ENCODE measurements at regions not wholly inside any gene's neighbourhood (a gene's known extent, or its start where the extent isn't known, plus 50 kb on each side); places are given as distances from the start of the nearest gene placed in this dataset.
"Not testable (repeated sequence)": the region's sequence is repeated elsewhere in the genome, so short reads cannot be mapped to it uniquely, and the experiment has no call there.

GRCh38 chr1:221274373-221274772, 395.1 kb downstream of the HLX start:
- no peaks in the 10 kb centered on the region for H3K27me3 ChIP-seq
- H3K4me1 ChIP-seq, result no peaks in the 10 kb centered on the region
- DNase-seq, result peak in 1 of 4 donors; percentile 32
- H3K27ac ChIP-seq, result no peak overlapping the region
- intact Hi-C loops (cut with DNase I), result no loop called here
- no peaks in the 10 kb centered on the region for H3K9me3 ChIP-seq
- TF ChIP-seq CTCF (IDR thresholded peaks at IDR 0.05), result no peak
- no peaks in the 10 kb centered on the region for H3K36me3 ChIP-seq
- no peak overlapping the region for H3K4me3 ChIP-seq
- ATAC-seq, result no peak

GRCh38 chr1:221276896-221277409, 397.7 kb downstream of the HLX start:
- no peaks in the 10 kb centered on the region for H3K4me1 ChIP-seq
- no peak for TF ChIP-seq CTCF (IDR thresholded peaks at IDR 0.05)
- no peak for ATAC-seq
- no peak for DNase-seq
- H3K27me3 ChIP-seq, result no peaks in the 10 kb centered on the region
- intact Hi-C loops (cut with DNase I), result no loop called here
- H3K9me3 ChIP-seq, result no peaks in the 10 kb centered on the region
- no peaks in the 10 kb centered on the region for H3K36me3 ChIP-seq
- H3K27ac ChIP-seq, result no peak overlapping the region
- no peak overlapping the region for H3K4me3 ChIP-seq

- no peaks in the 10 kb centered on the region for H3K27me3 ChIP-seq
- DNase-seq (no peak), ATAC-seq (no peak)
- H3K9me3 ChIP-seq, result no peaks in the 10 kb centered on the region
- H3K4me3 ChIP-seq, result no peak overlapping the region
- H3K4me1 ChIP-seq, result no peaks in the 10 kb centered on the region
- no peak for TF ChIP-seq CTCF (IDR thresholded peaks at IDR 0.05)
- H3K36me3 ChIP-seq, result no peaks in the 10 kb centered on the region
- no peak overlapping the region for H3K27ac ChIP-seq
- intact Hi-C loops (cut with DNase I), result no loop called here
These were observed 399.9 kb downstream of the HLX start for GRCh38 chr1:221279146-221279545.

- no peak overlapping the region for H3K4me3 ChIP-seq
- no peak for DNase-seq
- no peak for TF ChIP-seq CTCF (IDR thresholded peaks at IDR 0.05)
- no peak for ATAC-seq
- no peak overlapping the region for H3K27ac ChIP-seq
- intact Hi-C loops (cut with DNase I), result no loop called here
- H3K4me1 ChIP-seq, result no peaks in the 10 kb centered on the region
- H3K36me3 ChIP-seq, result no peaks in the 10 kb centered on the region
- no peaks in the 10 kb centered on the region for H3K27me3 ChIP-seq
- H3K9me3 ChIP-seq, result no peaks in the 10 kb centered on the region
These were observed 404.3 kb downstream of the HLX start for GRCh38 chr1:221283532-221283931.

- Histone ChIP-seq H3K27ac (no peak overlapping the region), H3K9me3 (no peaks in the 10 kb centered on the region), H3K4me1 (no peaks in the 10 kb centered on the region), H3K27me3 (no peaks in the 10 kb centered on the region), H3K4me3 (no peak overlapping the region), H3K36me3 (no peaks in the 10 kb centered on the region)
- no peak for TF ChIP-seq CTCF (IDR thresholded peaks at IDR 0.05)
- intact Hi-C loops (cut with DNase I), result no loop called here
- ATAC-seq (no peak), DNase-seq (peak in 2 of 4 donors; percentile 36 to 59)
These were observed 404.8 kb downstream of the HLX start for GRCh38 chr1:221284028-221284427.

- intact Hi-C loops (cut with DNase I); H3K27me3 ChIP-seq; H3K27ac ChIP-seq; H3K9me3 ChIP-seq; ATAC-seq; H3K36me3 ChIP-seq; H3K4me1 ChIP-seq; H3K4me3 ChIP-seq; DNase-seq: not testable (repeated sequence)
These were observed 405.7 kb downstream of the HLX start for GRCh38 chr1:221284991-221285390.

GRCh38 chr1:221285458-221286210, 406.4 kb downstream of the HLX start:
- ATAC-seq, result not testable (repeated sequence)

More at GRCh38 chr1:221285458-221286210, 406.4 kb downstream of the HLX start:
- H3K4me3 ChIP-seq; H3K4me1 ChIP-seq; H3K9me3 ChIP-seq; H3K36me3 ChIP-seq; intact Hi-C loops (cut with DNase I); H3K27me3 ChIP-seq; H3K27ac ChIP-seq: not testable (repeated sequence)
- DNase-seq, result peak in 1 of 4 donors; percentile 65

All from left lung (tissue), 4 donors.